Renal cortex interstitium (tissue), 11 donors: ENCODE measurements at regions not wholly inside any gene's neighbourhood (a gene's known extent, or its start where the extent isn't known, plus 50 kb on each side); places are given as distances from the start of the nearest gene placed in this dataset.

ENCODE experiments used
- DNase-seq, 11 donors: peaks; one replicate each; pipeline ENCODE4 v3.0.0-alpha.2; 2013; ENCODE audit warnings: low read depth in 9 of 11, low spot score in 4 of 11; ENCODE audit errors: extremely low read depth in 1 of 11

DNA sequence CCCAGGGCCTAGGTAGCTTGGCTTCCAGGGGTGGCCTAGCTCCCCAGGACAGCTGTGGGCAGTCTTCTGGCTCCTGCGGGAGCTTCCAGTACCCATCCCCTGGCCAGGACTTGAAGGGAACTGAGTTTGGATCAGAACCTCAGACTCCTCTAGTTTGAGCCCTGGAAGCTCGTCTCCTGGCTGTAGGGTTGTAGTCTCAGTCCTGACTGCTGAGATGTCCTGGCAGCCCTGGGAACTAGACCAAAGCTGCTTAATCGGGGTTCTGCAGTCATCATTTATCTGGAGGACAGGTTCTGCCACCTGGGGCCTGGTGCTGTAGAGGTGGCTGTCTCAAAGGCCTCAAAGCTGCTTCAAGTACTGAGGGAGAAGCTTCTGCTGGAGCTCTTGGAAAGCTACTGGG, 163.7 kb downstream of the WSCD1 start:
- no peak for DNase-seq

- DNase-seq, result no peak
Measured at GRCh38 chr17:6233339-6233738, 163.2 kb downstream of the WSCD1 start.

- DNase-seq, result no peak
Measured at GRCh38 chr17:6232732-6233101, 162.5 kb downstream of the WSCD1 start.

GRCh38 chr17:6231886-6232731, 161.9 kb downstream of the WSCD1 start:
- DNase-seq, result no peak

- DNase-seq, result no peak
Measured at GRCh38 chr17:6231465-6231864, 161.3 kb downstream of the WSCD1 start.

DNA sequence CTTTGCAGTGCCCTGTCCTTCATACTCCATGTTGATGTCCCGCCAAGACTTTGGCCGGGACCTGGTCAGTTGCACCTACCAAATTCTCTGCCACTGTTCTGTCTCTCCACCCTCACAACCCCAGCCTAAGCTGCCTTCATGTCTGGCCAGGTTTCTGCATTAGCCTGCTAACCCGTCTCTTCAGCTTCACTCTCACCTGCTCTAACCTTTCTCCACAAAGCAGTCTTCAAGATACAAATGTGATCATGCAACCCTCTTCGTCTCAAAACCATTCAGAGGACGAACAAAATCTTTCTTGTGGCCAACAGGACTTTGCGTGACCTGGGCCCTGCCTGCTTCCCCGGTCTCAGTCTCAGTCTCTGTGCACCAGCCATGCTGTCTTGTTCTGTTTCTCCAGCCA, 148.2 kb downstream of the WSCD1 start:
- no peak for DNase-seq

GRCh38 chr17:6215071-6216035, 145.2 kb downstream of the WSCD1 start:
- no peak for DNase-seq

DNA sequence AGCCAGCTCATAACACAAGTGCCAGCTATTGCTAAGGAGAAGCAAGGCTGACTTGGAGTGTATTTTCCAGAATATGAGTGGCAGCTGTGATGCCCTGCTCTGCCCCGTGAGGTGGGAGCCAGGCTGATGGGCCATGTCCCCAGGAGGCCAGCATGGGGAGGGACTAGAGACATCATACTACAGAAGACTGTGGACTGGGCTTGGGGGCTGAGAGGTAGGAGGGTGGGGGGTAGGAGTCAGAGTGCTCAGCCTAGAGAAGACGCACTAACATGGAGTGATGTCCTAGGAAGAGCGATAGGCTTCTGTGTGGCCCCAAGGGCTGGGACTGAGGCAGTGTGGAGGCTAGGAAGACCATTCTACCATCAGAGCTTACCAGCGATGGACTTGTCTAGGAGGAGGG, 143.7 kb downstream of the WSCD1 start:
- DNase-seq, result no peak

DNA sequence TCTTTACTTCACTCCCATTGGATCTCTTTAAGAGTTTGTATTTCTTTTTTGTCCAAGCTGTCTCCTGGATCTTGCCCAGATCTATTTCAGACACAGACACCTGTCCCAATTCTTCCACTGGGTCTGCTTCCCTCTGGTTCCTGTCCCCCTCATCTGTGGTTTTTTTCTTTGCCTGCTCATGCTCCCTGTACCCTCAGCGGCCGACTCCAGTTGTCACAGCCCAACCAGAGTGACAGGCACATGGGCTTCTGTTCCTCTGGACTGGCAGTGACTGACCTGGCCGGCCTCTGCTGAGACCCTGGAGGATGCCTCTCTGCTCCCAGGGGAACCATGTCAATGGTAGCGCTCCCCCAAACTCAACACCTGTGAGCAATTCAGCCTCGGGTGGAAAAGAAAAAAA, 142.6 kb downstream of the WSCD1 start:
- no peak for DNase-seq

GRCh38 chr17:6209829-6210228, 139.7 kb downstream of the WSCD1 start:
- no peak for DNase-seq

DNA sequence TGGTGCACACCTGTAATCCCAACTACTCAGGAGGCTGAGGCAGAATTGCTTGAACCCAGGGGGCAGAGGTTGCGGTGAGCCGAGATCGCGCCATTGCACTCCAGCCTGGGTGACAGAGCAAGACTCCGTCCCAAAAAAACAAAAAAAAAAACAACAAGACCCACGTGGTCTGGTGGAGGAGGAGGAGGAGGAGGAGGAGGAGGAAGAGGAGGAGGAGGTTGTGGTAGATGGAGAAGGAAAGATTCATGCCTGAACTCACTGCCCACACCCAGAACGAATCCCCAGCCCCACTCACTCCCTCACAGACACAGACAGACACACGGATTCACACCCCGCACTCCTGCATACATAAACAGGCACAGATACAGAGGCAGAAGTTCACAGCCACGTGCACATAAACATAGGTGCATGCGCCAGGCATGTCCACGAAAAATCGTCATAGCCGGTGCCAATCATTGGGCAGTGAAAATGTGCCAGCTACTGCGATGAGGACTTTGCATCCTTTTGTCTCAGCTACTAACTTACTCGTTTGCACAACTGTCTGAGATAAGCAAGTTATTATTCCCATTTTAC, 138.5 kb downstream of the WSCD1 start:
- DNase-seq, result no peak

DNA sequence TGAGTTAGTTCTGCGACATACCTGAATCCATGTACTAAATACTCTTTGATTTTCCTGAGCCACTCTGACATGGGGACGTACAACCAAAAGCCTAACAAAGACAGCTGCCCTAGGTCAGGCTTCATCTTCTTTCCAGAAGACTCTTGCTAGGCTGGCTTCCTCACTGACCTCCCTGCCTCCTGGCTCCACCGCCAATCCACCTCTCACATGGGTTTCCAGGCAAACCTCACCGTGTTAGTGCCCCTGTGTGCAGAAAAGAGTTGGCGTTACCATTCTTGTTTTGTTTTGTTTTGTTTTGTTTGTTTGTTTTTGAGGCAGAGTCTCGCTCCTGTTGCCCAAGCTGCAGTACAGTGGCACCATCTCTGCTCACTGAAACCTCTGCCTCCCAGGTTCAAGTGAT, 135.3 kb downstream of the WSCD1 start:
- no peak for DNase-seq

DNA sequence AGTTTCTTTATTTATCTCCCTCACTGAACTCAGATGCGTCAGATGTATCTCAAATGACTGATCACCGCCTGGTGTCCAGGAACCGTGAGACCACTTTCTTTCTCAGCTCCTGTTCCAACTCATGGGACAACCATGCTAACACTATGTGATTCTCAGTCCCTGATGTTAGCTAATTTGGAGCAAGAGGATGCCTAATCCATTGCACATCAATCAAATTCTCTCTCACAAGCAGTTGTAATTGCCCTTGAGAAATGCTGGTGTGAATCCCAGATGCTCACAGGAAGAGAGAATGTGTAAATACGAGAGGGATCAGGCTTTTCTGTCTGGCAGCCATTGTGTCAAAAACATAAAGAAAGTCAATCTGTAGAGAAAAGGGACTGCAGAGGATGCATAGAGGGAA, 134.9 kb downstream of the WSCD1 start:
- no peak for DNase-seq

DNA sequence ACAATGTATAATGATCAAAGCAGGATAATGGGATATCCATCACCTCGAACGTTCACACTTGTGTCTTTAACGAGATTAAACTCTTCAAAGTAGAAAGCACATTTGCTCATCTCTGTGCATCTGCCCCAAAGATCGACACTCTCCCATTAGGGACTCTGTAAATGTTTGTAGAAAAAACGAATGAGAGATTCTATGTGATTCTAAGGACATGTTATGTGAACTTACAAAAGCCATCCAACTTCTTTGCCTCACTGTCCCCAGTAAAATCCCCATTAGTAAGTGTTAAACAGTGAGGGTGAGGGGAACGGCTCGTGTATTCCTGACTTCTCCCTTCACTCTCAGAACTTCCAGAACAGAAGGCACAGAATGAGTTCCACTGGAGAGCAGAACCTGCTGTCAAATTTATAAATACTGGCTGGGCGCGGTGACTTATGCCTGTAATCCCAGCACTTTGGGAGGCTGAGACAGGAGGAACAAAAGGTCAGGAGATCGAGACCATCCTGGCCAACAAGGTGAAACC, 134.1 kb downstream of the WSCD1 start:
- no peak for DNase-seq

GRCh38 chr17:6196355-6196754, 126.2 kb downstream of the WSCD1 start:
- no peak for DNase-seq

- DNase-seq, result no peak
Measured at GRCh38 chr17:6195123-6195522, 124.9 kb downstream of the WSCD1 start.

- DNase-seq, result no peak
Measured at GRCh38 chr17:6191405-6192324, 121.5 kb downstream of the WSCD1 start.

GRCh38 chr17:6187836-6188235, 117.7 kb downstream of the WSCD1 start:
- DNase-seq, result no peak

DNA sequence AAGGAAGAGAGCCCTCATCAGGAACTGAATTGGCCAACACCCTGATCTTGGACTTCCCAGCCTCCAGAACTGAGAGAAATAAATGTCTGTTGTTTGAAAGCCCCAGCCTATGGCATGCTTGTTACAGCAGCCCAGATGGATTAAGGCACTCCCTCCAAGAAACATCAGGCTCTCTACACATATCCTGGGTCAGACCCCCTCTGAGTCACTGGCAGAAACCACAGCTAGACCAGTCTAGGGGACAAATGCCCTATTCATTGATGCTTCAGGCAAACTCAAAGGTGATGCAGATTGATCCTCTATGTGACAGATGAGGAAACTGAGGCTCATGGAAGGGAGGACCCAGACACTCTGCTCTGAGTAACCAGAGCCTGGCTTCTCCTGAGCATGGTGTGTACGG, 116.8 kb downstream of the WSCD1 start:
- no peak for DNase-seq
